Inferior parietal cortex (tissue), 1 donor: ENCODE measurements at regions not wholly inside any gene's neighbourhood (a gene's known extent, or its start where the extent isn't known, plus 50 kb on each side); places are given as distances from the start of the nearest gene placed in this dataset.

Source experiments
- DNase-seq: peaks from one replicate; pipeline ENCODE4 v3.0.0-alpha.2; 2016; ENCODE audit errors: extremely low spot score

- no peak for DNase-seq
Measured at GRCh38 chr2:220046507-220046906, 419.1 kb downstream of the SLC4A3 start.

GRCh38 chr2:220051716-220052115 is 424.3 kb downstream of the SLC4A3 start:
- DNase-seq = peak; percentile 64

GRCh38 chr2:220053919-220054318 is 426.5 kb downstream of the SLC4A3 start:
- no peak for DNase-seq

GRCh38 chr2:220057391-220057790 is 430.0 kb downstream of the SLC4A3 start:
- DNase-seq = no peak

- no peak for DNase-seq
Measured at GRCh38 chr2:220057916-220058315, 430.5 kb downstream of the SLC4A3 start.

- DNase-seq = no peak
Measured at GRCh38 chr2:220064111-220065030, 436.9 kb downstream of the SLC4A3 start.

DNA sequence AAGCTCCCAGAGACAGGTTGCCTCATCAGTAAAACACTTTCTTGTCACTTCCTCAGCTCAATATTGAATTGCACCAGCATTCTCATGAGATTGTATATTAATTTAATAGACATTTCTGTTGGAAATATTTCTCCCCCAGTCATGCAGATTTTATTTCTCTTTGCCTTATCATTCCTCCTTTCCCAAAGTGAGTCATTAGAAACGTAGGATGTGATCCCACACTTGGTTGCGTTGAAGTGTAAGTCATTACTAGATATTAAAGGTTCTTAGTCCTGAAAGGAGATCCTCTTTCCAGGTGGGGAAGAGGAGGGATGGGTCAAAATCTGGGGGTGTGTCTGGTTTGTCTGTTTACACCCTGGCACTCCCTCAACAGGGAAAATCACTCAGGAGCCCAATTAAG is 438.2 kb downstream of the SLC4A3 start:
- no peak for DNase-seq

- no peak for DNase-seq
Measured at GRCh38 chr2:220068846-220069245, 441.4 kb downstream of the SLC4A3 start.

- no peak for DNase-seq
Measured at GRCh38 chr2:220070349-220070748, 442.9 kb downstream of the SLC4A3 start.

DNA sequence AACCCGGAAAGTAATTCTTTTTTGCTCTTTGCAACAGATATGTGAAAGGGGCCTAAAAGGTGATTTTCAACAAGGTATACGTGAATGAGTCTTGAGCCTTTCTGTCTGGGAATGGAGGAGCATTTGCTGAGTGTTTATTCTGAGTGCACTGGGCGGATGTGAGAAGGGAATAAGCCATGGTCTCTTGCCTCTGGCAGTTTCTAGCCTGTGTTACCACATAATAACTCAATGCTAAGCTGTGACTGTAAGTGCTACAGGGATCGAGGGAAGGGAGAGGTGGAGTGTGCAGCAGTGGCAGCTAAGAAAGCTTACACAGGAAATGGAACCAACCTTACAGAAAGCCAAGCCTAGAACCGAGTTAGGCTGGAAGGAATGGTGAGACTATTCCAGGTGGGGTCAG is 444.3 kb downstream of the SLC4A3 start:
- DNase-seq = no peak

DNA sequence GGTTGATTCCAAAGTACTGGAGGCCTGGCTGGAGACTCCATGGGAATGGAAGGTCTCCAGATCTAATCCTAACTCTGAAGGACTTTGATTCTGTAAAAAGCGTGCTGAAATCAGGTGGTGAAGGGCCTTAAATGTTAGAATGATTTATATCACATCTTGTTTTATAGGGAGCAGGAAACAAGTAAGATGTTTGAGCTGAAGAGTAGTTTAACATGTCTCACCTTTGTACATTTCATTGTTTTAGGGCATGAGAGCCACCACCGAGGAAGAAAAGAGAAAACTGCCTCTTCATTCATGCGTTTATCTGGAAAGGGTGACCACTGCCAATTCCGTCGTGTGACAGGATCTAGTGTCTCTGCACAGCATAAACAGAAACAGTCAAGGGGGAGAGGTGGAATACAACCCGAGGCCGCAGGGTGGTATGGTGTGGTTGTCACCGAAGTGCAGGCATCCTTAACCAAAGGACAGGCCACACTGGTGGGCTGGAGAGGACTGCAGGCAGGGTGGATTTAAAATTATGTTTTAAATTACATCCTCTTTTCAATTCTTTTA is 445.3 kb downstream of the SLC4A3 start:
- no peak for DNase-seq

- DNase-seq = no peak
Measured at GRCh38 chr2:220075835-220076234, 448.4 kb downstream of the SLC4A3 start.

GRCh38 chr2:220076734-220077133 is 449.3 kb downstream of the SLC4A3 start:
- no peak for DNase-seq

- no peak for DNase-seq
Measured at GRCh38 chr2:220077488-220077887, 450.1 kb downstream of the SLC4A3 start.

DNA sequence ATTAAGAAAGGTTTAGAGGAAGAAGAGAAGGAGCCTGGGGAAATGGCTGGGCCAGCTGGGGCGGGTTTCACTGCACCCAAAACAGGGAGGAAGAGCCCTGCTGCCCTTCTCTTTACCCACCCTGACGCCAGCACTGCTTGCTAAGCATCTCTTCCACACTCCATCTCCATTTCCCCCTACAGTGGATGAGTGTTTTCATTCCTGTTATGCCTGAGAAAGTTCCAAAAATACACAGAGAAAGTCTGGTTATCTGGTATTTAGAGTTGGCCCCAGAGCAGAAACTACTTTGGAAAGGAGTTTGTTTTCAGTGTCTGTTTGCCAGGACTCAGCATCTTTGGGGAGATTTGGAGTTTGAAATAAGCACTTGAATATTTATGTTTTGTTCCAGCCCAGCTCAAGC is 451.0 kb downstream of the SLC4A3 start:
- no peak for DNase-seq

DNA sequence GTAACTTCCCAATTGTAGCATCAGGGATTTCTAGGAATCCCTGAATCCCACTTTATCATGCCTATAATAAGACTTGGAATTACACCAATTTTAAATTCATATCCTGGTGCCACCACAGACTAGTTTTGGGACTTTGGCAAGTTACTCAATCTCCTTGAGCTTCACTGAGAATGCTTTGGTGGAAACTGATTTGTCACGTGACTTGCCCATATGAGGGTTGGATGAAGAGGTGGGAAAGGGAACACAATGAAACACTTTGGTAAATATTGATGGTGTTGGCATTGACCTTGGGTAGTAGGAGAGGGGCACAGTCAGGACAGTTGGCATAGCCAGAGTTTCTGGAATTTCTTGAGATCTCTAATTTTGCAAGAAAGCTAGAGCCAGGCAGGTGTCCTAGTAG is 452.2 kb downstream of the SLC4A3 start:
- DNase-seq = no peak

DNA sequence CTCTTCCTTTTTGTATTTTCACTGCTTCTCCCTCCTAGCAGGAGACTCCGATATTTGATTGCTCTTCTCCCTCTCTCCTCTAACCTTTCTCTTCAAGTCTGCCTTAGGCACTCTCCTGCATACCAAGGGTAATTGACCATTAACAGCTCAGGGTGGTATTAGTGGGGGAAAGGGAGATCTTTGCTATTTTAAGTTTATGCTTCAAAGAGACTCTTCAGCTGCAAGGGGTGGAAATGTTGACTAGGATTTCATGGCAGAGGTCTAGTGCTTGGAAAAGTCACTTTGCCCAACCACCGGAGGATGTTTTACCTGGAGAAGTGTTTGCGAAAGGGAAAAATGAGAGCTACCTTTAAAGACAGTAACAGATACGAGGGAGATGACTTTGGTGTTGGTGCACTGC is 453.7 kb downstream of the SLC4A3 start:
- no peak for DNase-seq

DNA sequence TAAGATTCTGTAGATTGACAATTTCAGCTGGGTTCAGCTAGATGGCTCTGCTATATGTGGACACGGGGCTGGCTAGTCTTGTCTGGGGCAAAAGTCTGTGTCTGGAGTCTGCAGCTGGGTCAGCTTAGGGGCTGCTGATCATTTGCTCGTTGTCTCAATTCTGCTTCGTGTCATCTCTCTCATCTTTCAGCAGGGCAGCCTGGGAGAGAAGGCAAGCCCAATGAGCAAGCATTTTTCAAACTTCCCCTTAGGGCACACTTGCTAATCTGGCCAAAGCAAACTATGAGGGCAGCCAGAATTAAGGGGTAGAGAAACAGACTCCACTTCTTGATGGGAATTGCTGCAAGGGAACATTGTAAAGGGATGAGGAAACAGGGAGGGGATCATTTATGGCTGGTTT is 462.6 kb downstream of the SLC4A3 start:
- DNase-seq = no peak

DNA sequence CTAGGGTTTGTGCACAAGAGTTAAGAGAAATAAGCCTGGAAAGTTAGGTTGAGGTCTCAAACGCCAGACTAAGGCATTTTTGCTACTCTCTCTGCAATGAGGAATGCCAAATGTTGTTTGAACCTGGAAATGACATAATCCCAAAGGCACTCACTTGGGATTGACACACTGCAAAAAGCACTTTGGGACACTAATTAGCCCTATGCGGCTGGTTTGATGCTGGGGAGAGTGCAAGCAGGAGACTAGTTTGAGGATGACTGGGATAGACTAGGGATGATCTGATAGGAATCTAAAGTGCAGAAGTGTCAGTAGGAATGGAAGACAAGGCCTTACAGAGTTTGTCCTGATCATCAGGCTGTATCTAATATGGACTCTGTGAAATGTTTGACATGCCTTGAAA is 469.0 kb downstream of the SLC4A3 start:
- DNase-seq = no peak

DNA sequence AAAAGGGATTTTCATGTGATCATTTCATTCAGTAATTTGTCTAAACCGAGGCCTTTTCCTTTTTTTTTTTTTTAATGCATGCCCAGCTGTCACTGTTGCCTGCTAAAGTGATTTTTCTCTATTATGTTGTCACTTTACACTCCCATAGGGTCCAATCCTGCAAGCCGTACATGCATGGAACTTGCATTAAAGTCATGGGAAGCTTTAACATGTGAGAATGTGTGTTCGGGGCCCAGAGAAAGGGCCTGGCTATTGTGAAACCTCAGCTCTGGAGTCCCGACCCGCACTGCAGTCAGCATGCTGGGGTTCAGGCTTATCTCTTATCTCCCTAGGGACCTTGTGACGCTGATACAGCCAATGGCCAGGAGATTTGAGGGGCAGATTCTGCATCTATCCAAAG is 474.6 kb downstream of the SLC4A3 start:
- DNase-seq = no peak

- no peak for DNase-seq
Measured at GRCh38 chr2:220103596-220103995, 476.2 kb downstream of the SLC4A3 start.

DNA sequence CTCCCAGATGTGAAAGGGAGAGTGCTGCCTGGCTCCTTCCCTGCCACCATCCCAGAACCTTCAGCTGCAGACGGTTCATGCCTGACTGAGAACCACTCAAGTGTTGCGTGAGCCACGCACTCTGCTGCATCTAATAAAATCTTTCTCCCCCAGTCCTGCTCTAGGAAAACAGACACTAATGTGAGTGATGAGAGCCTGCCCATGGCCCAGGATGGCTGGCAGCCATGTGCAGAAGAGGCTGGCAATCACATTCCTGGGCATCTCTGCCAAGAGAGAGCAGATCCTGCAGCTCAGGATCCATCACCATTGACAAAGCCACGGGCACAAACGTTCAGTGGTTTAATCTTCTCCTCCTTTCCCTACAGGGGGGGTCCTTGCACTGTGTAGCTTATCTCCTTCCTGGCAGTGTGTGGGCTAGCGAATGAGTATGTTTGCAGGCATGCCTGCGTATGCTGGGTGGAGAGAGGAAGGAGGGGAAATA is 477.5 kb downstream of the SLC4A3 start:
- no peak for DNase-seq

DNA sequence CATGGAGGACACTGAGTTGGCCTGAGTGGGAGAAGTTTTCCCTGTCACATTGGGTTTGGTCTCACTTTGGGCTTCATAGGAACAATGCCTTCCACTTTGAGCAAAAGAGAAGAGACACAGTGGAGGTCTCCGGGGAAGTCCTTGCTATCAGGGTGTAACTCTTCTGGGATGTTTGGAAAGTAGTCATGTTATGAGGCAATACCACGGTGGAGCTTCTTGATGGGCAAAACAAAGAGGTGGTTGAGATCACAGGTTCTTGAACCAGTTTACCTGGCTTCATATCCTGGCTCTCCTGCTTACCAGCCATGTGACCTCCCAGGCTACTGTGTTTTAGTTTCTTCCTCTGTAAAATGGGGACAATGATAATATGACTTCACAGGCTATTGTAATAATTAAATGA is 478.6 kb downstream of the SLC4A3 start:
- DNase-seq = no peak
